Stimulated activated CD8-positive, alpha-beta memory T cell treated with anti-CD3 and anti-CD28 coated beads, Interleukin-7, amount 100 ng/mL, for 48 hours (primary cell): ENCODE measurements at regions not wholly inside any gene's neighbourhood (a gene's known extent, or its start where the extent isn't known, plus 50 kb on each side); places are given as distances from the start of the nearest gene placed in this dataset.

Source experiments
- DNase-seq, 2 donors: peaks; one replicate each; pipeline ENCODE4 v3.0.0-alpha.2; 2020; ENCODE audit warnings: low read depth in 1 of 2; ENCODE audit errors: extremely low read depth in 1 of 2

DNA sequence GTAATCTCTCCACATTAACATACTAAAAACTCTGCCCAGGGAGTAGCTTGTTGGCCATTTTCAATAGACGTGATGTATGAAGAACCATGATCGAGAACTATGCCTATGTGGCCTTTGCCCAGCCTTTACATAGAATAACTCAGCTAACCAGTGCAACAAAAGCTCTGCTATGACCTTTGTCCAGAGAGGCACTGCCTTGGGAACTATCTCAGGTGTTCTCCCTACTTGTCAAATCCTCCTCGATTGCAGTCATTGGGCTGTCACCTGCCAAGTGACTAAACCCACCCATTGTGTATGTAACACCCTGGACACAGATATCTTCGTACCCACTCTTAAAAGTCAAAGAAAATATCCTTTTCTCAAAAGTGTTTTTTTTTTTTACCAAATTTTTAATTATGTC lies 610.3 kb upstream of the GALNTL6 start:
- DNase-seq = no peak

- no peak for DNase-seq
These were observed 626.5 kb upstream of the GALNTL6 start for GRCh38 chr4:171186700-171187099.

DNA sequence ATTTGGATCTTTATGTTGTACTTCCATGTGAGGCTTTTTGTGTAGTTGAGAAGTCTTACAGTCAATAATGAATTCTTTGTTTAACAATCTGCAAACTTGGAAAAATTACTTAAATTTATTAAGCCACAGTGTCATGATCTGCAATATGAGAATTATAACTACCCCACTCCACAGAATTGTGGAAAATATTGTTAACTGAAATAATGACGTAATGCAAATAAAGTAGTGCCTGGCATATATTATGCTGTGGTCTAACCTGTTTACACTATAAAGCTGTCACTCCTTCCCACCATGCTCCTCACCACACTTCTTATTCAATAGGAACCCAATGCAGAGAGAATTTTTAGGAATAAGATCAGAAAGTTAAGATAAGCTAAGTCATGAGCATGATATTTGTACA lies 632.1 kb upstream of the GALNTL6 start:
- no peak for DNase-seq

GRCh38 chr4:171170671-171171070 lies 642.5 kb upstream of the GALNTL6 start:
- no peak for DNase-seq

DNA sequence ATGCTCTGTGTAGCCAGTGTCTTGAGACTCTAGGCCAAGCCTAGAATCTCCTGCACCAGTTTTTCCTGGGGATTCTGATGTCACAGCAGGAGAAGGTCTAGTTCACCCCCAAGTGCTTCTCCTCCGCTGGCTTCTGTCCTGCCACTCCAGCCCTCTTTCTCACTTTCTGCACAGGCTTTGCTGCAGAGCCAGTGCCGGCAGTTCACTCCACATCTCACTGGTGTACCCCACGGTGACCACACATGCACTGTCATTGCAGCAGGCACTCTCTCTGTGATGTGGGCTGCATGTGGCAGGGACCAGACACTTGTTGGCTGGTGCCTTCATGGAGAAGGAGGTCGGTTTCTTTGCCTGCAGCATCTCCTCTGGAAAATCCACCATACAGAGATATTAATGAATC lies 643.8 kb upstream of the GALNTL6 start:
- no peak for DNase-seq

- DNase-seq = no peak
These were observed 650.7 kb upstream of the GALNTL6 start for GRCh38 chr4:171162478-171162877.

DNA sequence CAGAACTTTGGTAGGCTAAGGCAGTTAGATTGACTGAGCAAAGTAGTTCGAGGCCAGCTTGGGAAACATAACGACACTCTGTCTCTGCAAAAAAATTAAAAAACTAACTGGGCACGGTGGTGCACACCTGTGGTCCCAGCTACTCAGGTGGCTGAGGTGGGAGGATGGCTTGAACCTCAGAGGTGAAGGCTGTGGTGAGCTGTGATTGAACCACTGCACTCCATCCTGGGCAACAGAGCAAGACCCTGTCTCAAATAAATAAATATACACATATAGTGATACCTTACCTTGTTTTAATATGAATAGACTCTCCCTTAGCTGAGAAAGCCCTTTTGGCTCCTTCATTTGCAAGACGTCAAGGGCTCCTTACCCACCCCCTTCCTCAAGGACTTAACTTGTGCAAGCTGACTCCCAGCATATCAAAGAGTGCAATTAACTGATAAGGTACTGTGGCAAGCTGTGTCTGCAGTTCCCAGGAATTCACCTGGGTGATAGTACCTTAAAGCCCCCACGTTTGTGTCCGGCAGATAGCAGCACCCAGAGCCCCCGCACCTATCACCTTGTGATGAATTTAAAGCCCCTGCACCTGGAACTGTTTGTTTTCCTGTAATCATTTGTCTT lies 655.6 kb upstream of the GALNTL6 start:
- no peak for DNase-seq

GRCh38 chr4:171142639-171143038 lies 670.6 kb upstream of the GALNTL6 start:
- no peak for DNase-seq

DNA sequence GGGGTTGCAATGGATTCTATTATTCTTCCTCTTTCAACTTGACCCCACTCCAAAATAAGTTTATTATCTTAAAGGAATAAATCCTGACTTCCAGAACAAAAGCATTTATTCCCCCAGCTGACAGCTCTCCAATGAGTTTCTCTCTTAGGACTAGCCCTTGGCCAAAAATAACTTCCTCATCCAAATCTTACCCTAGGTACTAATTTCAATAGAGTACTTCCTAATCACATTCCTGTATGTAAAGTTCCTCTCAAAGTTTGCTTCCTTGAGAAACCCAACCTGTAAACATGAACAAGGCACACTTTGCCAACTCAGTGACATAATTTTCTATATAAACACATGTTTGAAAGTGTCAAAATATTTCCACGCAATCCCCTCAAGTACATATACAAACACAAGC lies 671.2 kb upstream of the GALNTL6 start:
- no peak for DNase-seq

GRCh38 chr4:171130256-171130801 lies 682.9 kb upstream of the GALNTL6 start:
- DNase-seq = no peak

DNA sequence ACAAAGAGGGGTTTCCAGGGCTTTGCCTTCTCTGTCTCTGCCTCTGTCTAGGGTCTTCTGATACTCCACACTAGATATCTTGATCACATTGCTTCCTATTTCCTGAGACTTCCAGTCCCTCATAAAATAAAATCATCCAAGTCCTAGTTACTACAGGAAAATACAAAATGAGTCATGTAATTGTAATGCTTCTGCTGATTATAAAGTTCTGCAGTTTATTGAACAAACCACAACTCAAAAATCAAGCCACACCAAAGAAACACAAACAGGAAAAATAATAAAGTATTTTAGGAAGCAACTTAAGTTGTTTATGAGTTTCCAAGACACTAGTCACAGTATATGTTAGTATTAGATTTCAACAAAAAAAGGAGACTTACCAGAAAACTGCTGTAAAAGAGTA lies 695.1 kb upstream of the GALNTL6 start:
- no peak for DNase-seq

GRCh38 chr4:171117457-171117856 lies 695.7 kb upstream of the GALNTL6 start:
- DNase-seq = no peak

DNA sequence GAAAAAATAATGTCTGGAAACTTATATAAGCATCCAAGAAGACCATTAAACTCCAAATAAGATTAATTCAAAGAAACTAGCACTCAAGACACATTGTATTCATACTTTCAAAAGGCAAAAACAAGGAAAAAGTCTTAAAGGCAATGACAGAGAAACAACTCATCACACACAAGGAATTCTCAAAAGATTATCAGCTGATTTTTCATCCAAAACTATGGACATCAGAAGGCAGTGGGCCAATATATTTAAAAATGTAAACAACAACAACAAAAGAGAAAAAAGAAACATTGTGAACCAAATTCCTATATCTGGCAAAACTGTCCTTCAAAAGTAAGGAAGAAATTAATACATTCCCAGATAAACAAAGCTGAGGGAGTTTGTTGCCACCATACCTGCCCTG lies 711.4 kb upstream of the GALNTL6 start:
- no peak for DNase-seq

- DNase-seq = no peak
These were observed 726.1 kb upstream of the GALNTL6 start for GRCh38 chr4:171087089-171087488.

DNA sequence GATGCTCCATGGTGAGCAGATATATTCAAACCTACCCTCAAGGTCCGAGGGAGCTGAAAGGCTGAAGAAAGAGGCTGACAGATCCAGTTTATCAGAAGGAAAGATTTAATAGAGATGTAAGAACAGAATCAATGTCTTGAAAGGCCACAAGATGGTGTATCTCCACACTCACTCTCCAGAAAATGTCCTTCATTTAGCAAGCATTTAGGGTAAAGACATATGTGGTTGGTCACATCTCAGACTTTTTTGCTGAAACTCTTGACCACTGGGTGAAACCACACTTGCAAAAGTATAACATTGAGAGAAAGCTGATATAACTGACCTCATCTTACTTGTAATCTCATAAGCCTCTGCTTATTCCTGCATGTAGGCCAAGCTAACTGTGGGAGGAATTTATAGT lies 745.8 kb upstream of the GALNTL6 start:
- DNase-seq = no peak

DNA sequence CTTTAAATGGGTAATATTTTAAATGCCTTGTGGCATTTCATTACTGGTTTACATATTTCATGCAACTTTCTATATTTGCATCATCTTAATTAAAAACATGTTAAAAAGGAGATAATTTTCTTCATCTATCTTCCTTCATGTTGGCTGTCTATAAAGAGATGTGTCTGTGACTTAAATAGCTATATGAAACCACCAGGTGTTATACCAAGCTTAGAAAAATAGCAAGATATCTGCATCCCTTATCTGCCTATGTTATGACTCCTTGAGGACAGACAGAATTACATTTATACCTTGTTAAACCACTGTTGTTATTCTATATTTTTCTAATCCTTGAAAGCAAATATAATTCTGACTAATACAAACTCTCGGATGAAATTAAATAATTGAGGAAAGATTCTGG lies 763.8 kb upstream of the GALNTL6 start:
- no peak for DNase-seq

DNA sequence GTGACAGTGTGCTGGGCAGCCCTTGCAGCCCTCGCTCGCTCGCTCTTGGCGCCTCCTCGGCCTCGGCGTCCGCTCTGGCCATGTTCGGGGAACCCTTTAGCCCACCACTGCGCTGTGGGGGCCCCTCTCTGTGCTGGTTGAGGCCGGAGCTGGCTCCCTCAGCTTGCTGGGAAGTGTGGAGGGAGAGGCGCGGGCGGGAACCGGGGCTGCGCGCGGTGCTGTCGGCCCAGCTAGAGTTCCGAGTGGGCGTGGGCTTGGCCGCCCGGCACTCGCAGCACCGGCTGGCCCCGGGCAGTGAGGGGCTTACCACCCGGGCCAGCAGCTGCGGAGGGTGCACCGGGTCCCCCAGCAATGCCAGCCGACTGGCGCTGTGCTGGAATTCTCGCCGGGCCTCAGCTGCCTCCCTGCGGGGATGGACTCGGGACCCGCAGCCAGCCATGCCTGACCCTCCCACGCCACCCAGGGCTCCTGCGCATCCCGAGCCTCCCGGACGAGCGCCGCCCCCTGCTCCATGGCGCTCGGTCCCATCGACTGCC lies 770.1 kb upstream of the GALNTL6 start:
- DNase-seq = no peak

GRCh38 chr4:171035909-171036308 lies 777.3 kb upstream of the GALNTL6 start:
- no peak for DNase-seq

GRCh38 chr4:171031338-171031737 lies 781.9 kb upstream of the GALNTL6 start:
- no peak for DNase-seq

DNA sequence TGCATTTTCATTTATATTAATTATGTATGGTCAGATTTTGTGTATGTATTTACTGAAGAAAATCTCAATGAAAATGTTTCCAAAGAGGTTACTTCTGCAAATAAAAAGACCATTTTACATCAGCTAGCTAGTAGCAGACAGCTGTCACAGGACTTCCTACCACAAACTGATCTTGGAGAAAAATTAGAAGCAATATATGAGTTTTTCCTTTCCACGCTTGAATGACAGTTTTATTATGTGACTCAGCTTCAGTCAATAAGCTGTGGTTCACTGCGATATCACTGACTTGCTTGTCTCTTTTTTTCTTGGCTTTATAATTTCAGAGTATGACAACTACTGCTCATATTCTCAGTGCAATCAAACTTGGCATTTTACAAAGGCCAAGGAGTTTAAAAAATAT lies 787.4 kb upstream of the GALNTL6 start:
- no peak for DNase-seq

DNA sequence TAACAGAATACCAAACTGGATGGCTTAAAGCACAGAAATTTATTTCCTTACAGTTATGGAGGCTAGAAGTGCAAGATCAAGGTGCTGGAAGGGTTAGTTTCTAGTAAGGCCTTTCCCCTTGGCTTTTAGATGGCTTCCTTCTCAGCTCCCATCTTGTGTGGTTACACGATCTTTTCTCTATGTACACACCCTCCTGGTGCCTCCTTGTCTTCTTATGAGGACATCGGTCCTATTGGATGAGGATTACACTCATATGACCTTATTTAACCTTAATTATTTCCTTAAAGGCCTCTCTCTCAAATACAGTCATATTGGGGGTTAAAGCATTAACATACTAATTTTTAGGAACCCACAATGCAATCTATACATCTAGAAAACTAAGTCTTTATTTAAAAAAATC lies 787.9 kb upstream of the GALNTL6 start:
- DNase-seq = no peak

GRCh38 chr4:171024720-171025303 lies 788.4 kb upstream of the GALNTL6 start:
- no peak for DNase-seq

DNA sequence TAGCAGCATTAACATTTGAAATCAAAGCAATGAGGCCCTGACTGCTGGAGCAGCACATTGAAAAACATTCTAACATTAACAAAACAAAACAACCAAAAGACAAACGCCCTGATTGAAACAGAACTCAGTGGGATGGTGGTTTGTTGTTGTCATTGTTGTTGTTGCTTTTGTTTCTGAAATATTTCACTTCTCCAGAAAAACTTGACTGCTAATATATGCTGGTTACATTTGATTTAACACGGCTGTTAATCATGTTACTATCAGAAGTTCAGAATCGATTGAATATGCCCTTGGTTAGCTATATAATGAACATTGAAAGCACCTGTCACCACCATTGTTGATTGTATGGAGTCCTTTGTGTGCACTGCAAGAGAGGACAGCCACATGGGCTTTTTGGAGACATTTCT lies 790.4 kb upstream of the GALNTL6 start:
- no peak for DNase-seq
